GM23338 (cell line): ENCODE measurements at regions not wholly inside any gene's neighbourhood (a gene's known extent, or its start where the extent isn't known, plus 50 kb on each side); places are given as distances from the start of the nearest gene placed in this dataset.

ENCODE experiments used
- ATAC-seq: fragments of 200-7000 bp; cut with Tn5 transposase; 3 replicates; pipeline ENCODE4 v1.9.1; 2020
- DNase-seq: peaks from one replicate; pipeline ENCODE4 v3.0.0-alpha.2; 2015; ENCODE audit warnings: low spot score
- H2AFZ ChIP-seq: fragments of 200-600 bp; sonication (generic); 2 replicates; pipeline ENCODE4 v1.8.0; 2016; ENCODE audit warnings: antibody characterized with exemption, mild to moderate bottlenecking, moderate library complexity
- H3F3A ChIP-seq: fragments of 200-600 bp; sonication (generic); replicated peaks from 2 replicates; pipeline ENCODE4 v1.8.0; 2017; ENCODE audit warnings: antibody characterized with exemption, mixed run types, low read depth
- H3K27ac ChIP-seq: fragments of 200-600 bp; sonication (generic); 2 replicates; pipeline ENCODE4 v1.6.1; 2016; ENCODE audit warnings: low read depth
- H3K27me3 ChIP-seq: fragments of 200-600 bp; sonication (generic); 2 replicates; pipeline ENCODE4 v1.8.0; 2016; ENCODE audit warnings: mild to moderate bottlenecking, mixed run types, moderate library complexity; ENCODE audit not compliant: insufficient read depth
- H3K36me3 ChIP-seq: fragments of 200-600 bp; sonication (generic); 2 replicates; pipeline ENCODE4 v1.8.0; 2016; ENCODE audit warnings: mild to moderate bottlenecking; ENCODE audit not compliant: insufficient read depth
- H3K4me1 ChIP-seq: fragments of 200-600 bp; sonication (generic); 2 replicates; pipeline ENCODE4 v1.8.0; 2016; ENCODE audit warnings: mild to moderate bottlenecking, moderate library complexity; ENCODE audit not compliant: insufficient read depth
- H3K4me2 ChIP-seq: fragments of 200-600 bp; sonication (generic); 2 replicates; pipeline ENCODE4 v1.7.1; 2017; ENCODE audit warnings: mixed run types
- H3K4me3 ChIP-seq: fragments of 200-600 bp; sonication (generic); 2 replicates; pipeline ENCODE4 v1.6.1; 2016; ENCODE audit warnings: mixed run types
- H3K79me2 ChIP-seq: fragments of 200-600 bp; sonication (generic); replicated peaks from 2 replicates; pipeline ENCODE4 v1.8.0; 2017; ENCODE audit warnings: mild to moderate bottlenecking; ENCODE audit not compliant: insufficient read depth
- H3K9me2 ChIP-seq: fragments of 200-600 bp; sonication (generic); 2 replicates; pipeline ENCODE4 v1.8.0; 2017; ENCODE audit not compliant: insufficient read depth
- H4K20me1 ChIP-seq: fragments of 200-600 bp; sonication (generic); replicated peaks from 2 replicates; pipeline ENCODE4 v1.8.0; 2017; ENCODE audit warnings: mild to moderate bottlenecking; ENCODE audit not compliant: insufficient read depth
- H3K27ac Mint-ChIP-seq: 2 replicates; pipeline ENCODE4 v1.8.0; 2020; ENCODE audit warnings: inconsistent platforms, mild to moderate bottlenecking, moderate library complexity, mixed read lengths
- H3K27me3 Mint-ChIP-seq: 3 replicates; pipeline ENCODE4 v1.8.0; 2022; ENCODE audit warnings: low read depth, mild to moderate bottlenecking, moderate library complexity, mixed read lengths, inconsistent platforms; ENCODE audit not compliant: insufficient read depth, poor library complexity
- H3K36me3 Mint-ChIP-seq: 3 replicates; pipeline ENCODE4 v1.8.0; 2021; ENCODE audit warnings: low read depth, mild to moderate bottlenecking, inconsistent platforms, moderate library complexity, mixed read lengths
- H3K4me1 Mint-ChIP-seq: 3 replicates; pipeline ENCODE4 v1.8.0; 2020; ENCODE audit warnings: mild to moderate bottlenecking, inconsistent platforms, mixed read lengths
- H3K4me3 Mint-ChIP-seq: 3 replicates; pipeline ENCODE4 v1.8.0; 2021; ENCODE audit warnings: moderate library complexity, mild to moderate bottlenecking, inconsistent platforms, mixed read lengths
- H3K9me3 Mint-ChIP-seq: 3 replicates; pipeline ENCODE4 v1.8.0; 2020; ENCODE audit warnings: moderate library complexity, mild to moderate bottlenecking, inconsistent platforms, mixed read lengths
- CREB1 ChIP-seq: fragments of 250-450 bp; sonication (Bioruptor Pico); IDR thresholded peaks from 2 replicates; pipeline ENCODE4 v1.5.0; 2020; ENCODE audit warnings: low read depth, mild to moderate bottlenecking, moderate library complexity
- EZH2phosphoT487 ChIP-seq: fragments of 200-600 bp; sonication (generic); IDR thresholded peaks from one replicate; pipeline ENCODE4 v1.8.1; 2018; ENCODE audit warnings: antibody characterized with exemption; ENCODE audit not compliant: unreplicated experiment
- JUNB ChIP-seq: IDR thresholded peaks from one replicate; pipeline ENCODE4 v1.6.1; 2016; ENCODE audit warnings: antibody characterized with exemption; ENCODE audit not compliant: unreplicated experiment
- POLR2AphosphoS5 ChIP-seq: IDR thresholded peaks from 2 replicates; pipeline ENCODE4 v1.6.1; 2016; ENCODE audit warnings: antibody characterized with exemption, low read depth
- STAT1 ChIP-seq: IDR thresholded peaks from one replicate; pipeline ENCODE4 v1.6.1; 2016; ENCODE audit warnings: antibody characterized with exemption; ENCODE audit not compliant: unreplicated experiment
- ZNF114 ChIP-seq: fragments of 250-450 bp; sonication (Bioruptor Pico); IDR thresholded peaks from 2 replicates; pipeline ENCODE4 v1.5.0; 2020; ENCODE audit warnings: mild to moderate bottlenecking, moderate library complexity
- ZNF331 ChIP-seq: fragments of 250-450 bp; sonication (Bioruptor Pico); IDR thresholded peaks from 2 replicates; pipeline ENCODE4 v1.5.0; 2020; ENCODE audit warnings: low read depth, mild to moderate bottlenecking, moderate library complexity
- TF ChIP-seq, protein P1 (sequence below), 2 experiments: fragments of 200-600 bp in 1 of 2; sonication (generic) in 1 of 2; conservative IDR thresholded peaks; 2 replicates each; pipeline versions ENCODE4 v1.5.1 to v1.6.1; 2016 to 2017; ENCODE audit warnings: antibody characterized with exemption in 2 of 2, low read depth in 2 of 2, mild to moderate bottlenecking in 2 of 2, moderate library complexity in 1 of 2
- TF ChIP-seq, protein P2 (sequence below): IDR thresholded peaks from 2 replicates; pipeline ENCODE4 v1.6.1; 2016; ENCODE audit warnings: antibody characterized with exemption
- TF ChIP-seq, protein P3 (sequence below): IDR thresholded peaks from one replicate; pipeline ENCODE4 v1.6.1; 2018; ENCODE audit warnings: antibody characterized with exemption; ENCODE audit not compliant: unreplicated experiment

DNA sequence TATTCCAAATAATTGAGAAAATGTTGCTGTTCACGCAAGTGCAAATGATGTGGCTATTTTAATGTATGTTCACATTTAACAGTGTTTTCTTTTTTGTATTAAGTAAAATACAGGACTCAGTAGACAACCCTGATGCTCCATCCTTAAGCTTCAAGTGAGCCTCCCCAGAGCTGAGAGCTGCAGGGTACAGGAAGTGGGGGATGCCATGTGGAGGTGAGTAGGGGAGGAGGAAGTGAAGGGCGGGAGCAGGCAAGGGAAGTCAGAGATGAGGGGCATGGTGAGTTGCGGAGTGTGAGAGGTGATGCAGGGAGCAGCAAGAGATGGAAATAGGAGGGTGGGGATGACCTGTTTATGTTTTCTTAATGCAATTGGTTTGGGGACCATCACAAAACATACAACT is 711.0 kb downstream of the UQCRFS1 start:
- no peaks in the 10 kb centered on the region for H3K36me3 ChIP-seq
- ATAC-seq: no peak
- Mint-ChIP-seq H3K27me3 (peaks cover 11% of the 10 kb centered on the region), H3K9me3 (no peaks in the 10 kb centered on the region), H3K4me3 (no peak overlapping the region), H3K36me3 (no peaks in the 10 kb centered on the region; the same call in 2 of the 3 replicates), H3K27ac (no peak overlapping the region), H3K4me1 (peaks cover 34% of the 10 kb centered on the region)
- H3K27me3 ChIP-seq: no peaks in the 10 kb centered on the region
- no peaks in the 10 kb centered on the region for H3F3A ChIP-seq
- no peaks in the 10 kb centered on the region for H4K20me1 ChIP-seq
- no peaks in the 10 kb centered on the region for H3K9me2 ChIP-seq
- H3K4me1 ChIP-seq: peaks cover 10% of the 10 kb centered on the region
- no peaks in the 10 kb centered on the region for H3K79me2 ChIP-seq
- TF ChIP-seq, protein P1, sequence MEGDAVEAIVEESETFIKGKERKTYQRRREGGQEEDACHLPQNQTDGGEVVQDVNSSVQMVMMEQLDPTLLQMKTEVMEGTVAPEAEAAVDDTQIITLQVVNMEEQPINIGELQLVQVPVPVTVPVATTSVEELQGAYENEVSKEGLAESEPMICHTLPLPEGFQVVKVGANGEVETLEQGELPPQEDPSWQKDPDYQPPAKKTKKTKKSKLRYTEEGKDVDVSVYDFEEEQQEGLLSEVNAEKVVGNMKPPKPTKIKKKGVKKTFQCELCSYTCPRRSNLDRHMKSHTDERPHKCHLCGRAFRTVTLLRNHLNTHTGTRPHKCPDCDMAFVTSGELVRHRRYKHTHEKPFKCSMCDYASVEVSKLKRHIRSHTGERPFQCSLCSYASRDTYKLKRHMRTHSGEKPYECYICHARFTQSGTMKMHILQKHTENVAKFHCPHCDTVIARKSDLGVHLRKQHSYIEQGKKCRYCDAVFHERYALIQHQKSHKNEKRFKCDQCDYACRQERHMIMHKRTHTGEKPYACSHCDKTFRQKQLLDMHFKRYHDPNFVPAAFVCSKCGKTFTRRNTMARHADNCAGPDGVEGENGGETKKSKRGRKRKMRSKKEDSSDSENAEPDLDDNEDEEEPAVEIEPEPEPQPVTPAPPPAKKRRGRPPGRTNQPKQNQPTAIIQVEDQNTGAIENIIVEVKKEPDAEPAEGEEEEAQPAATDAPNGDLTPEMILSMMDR (conservative IDR thresholded peaks at IDR 0.05; ENCODE audit: low read depth in 2 of 2): no peak
- TF ChIP-seq ZNF331 (CRISPR knock-in tag) (no peak), STAT1 (no peak), ZNF114 (no peak), POLR2AphosphoS5 (no peak), CREB1 (CRISPR knock-in tag) (no peak), EZH2phosphoT487 (no peak), JUNB (no peak)
- TF ChIP-seq, protein P2, sequence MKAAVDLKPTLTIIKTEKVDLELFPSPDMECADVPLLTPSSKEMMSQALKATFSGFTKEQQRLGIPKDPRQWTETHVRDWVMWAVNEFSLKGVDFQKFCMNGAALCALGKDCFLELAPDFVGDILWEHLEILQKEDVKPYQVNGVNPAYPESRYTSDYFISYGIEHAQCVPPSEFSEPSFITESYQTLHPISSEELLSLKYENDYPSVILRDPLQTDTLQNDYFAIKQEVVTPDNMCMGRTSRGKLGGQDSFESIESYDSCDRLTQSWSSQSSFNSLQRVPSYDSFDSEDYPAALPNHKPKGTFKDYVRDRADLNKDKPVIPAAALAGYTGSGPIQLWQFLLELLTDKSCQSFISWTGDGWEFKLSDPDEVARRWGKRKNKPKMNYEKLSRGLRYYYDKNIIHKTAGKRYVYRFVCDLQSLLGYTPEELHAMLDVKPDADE: no peak
- TF ChIP-seq, protein P3, sequence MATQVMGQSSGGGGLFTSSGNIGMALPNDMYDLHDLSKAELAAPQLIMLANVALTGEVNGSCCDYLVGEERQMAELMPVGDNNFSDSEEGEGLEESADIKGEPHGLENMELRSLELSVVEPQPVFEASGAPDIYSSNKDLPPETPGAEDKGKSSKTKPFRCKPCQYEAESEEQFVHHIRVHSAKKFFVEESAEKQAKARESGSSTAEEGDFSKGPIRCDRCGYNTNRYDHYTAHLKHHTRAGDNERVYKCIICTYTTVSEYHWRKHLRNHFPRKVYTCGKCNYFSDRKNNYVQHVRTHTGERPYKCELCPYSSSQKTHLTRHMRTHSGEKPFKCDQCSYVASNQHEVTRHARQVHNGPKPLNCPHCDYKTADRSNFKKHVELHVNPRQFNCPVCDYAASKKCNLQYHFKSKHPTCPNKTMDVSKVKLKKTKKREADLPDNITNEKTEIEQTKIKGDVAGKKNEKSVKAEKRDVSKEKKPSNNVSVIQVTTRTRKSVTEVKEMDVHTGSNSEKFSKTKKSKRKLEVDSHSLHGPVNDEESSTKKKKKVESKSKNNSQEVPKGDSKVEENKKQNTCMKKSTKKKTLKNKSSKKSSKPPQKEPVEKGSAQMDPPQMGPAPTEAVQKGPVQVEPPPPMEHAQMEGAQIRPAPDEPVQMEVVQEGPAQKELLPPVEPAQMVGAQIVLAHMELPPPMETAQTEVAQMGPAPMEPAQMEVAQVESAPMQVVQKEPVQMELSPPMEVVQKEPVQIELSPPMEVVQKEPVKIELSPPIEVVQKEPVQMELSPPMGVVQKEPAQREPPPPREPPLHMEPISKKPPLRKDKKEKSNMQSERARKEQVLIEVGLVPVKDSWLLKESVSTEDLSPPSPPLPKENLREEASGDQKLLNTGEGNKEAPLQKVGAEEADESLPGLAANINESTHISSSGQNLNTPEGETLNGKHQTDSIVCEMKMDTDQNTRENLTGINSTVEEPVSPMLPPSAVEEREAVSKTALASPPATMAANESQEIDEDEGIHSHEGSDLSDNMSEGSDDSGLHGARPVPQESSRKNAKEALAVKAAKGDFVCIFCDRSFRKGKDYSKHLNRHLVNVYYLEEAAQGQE: no peak
- H2AFZ ChIP-seq: no peak overlapping the region
- DNase-seq: no peak
- H3K4me2 ChIP-seq: no peak overlapping the region
- no peak overlapping the region for H3K27ac ChIP-seq
- H3K4me3 ChIP-seq: no peak overlapping the region
